T1000 (cell line): ENCODE measurements at regions not wholly inside any gene's neighbourhood (a gene's known extent, or its start where the extent isn't known, plus 50 kb on each side); places are given as distances from the start of the nearest gene placed in this dataset.
"Not testable (repeated sequence)": the region's sequence is repeated elsewhere in the genome, so short reads cannot be mapped to it uniquely, and the experiment has no call there.

Experiments
- DNase-seq: peaks from one replicate; lab custom pipeline; 2025; ENCODE audit warnings: mixed read lengths; lab: John Stamatoyannopoulos, UW

GRCh38 chr9:2354856-2355696, 266.5 kb upstream of the VLDLR start:
- DNase-seq = no peak

- no peak for DNase-seq
Measured at GRCh38 chr9:2355697-2355983, 265.9 kb upstream of the VLDLR start.

- no peak for DNase-seq
Measured at GRCh38 chr9:2356041-2356790, 265.4 kb upstream of the VLDLR start.

GRCh38 chr9:2359891-2360471, 261.6 kb upstream of the VLDLR start:
- DNase-seq = no peak

GRCh38 chr9:2362150-2362549, 259.4 kb upstream of the VLDLR start:
- DNase-seq = no peak

- DNase-seq = no peak
Measured at GRCh38 chr9:2363138-2363745, 258.3 kb upstream of the VLDLR start.

GRCh38 chr9:2363781-2364180, 257.8 kb upstream of the VLDLR start:
- no peak for DNase-seq

GRCh38 chr9:2367970-2368369, 253.6 kb upstream of the VLDLR start:
- DNase-seq = no peak

- no peak for DNase-seq
Measured at GRCh38 chr9:2373648-2374047, 247.9 kb upstream of the VLDLR start.

GRCh38 chr9:2375114-2375513, 246.5 kb upstream of the VLDLR start:
- DNase-seq = no peak

GRCh38 chr9:2377117-2377516, 244.5 kb upstream of the VLDLR start:
- DNase-seq = no peak

GRCh38 chr9:2377834-2378233, 243.8 kb upstream of the VLDLR start:
- DNase-seq = no peak

GRCh38 chr9:2378266-2378665, 243.3 kb upstream of the VLDLR start:
- DNase-seq = no peak

- DNase-seq = no peak
Measured at GRCh38 chr9:2378816-2379215, 242.8 kb upstream of the VLDLR start.

- DNase-seq = no peak
Measured at GRCh38 chr9:2384741-2385140, 236.8 kb upstream of the VLDLR start.

- no peak for DNase-seq
Measured at GRCh38 chr9:2385746-2386145, 235.8 kb upstream of the VLDLR start.

GRCh38 chr9:2386566-2386965, 235.0 kb upstream of the VLDLR start:
- no peak for DNase-seq

GRCh38 chr9:2387166-2387565, 234.4 kb upstream of the VLDLR start:
- DNase-seq = no peak

- no peak for DNase-seq
Measured at GRCh38 chr9:2389404-2389803, 232.2 kb upstream of the VLDLR start.

- no peak for DNase-seq
Measured at GRCh38 chr9:2390028-2390427, 231.6 kb upstream of the VLDLR start.

GRCh38 chr9:2391509-2392132, 230.0 kb upstream of the VLDLR start:
- not testable (repeated sequence) for DNase-seq

- DNase-seq = not testable (repeated sequence)
Measured at GRCh38 chr9:2394087-2394741, 227.4 kb upstream of the VLDLR start.
